HuH-7.5 (cell line): ENCODE measurements at regions not wholly inside any gene's neighbourhood (a gene's known extent, or its start where the extent isn't known, plus 50 kb on each side); places are given as distances from the start of the nearest gene placed in this dataset.
"Not testable (repeated sequence)": the region's sequence is repeated elsewhere in the genome, so short reads cannot be mapped to it uniquely, and the experiment has no call there.

Source experiments
- DNase-seq: peaks from one replicate; pipeline ENCODE4 v3.0.0; 2011; ENCODE audit warnings: low spot score

- DNase-seq, result no peak
These were observed 118.9 kb downstream of the GATA3 start for GRCh38 chr10:8173243-8173865.

- DNase-seq, result no peak
These were observed 119.4 kb downstream of the GATA3 start for GRCh38 chr10:8173866-8174243.

GRCh38 chr10:8174762-8175161 lies 120.3 kb downstream of the GATA3 start:
- no peak for DNase-seq

- not testable (repeated sequence) for DNase-seq
These were observed 123.0 kb downstream of the GATA3 start for GRCh38 chr10:8177526-8177925.

GRCh38 chr10:8179773-8180172 lies 125.3 kb downstream of the GATA3 start:
- not testable (repeated sequence) for DNase-seq

- DNase-seq, result no peak
These were observed 126.0 kb downstream of the GATA3 start for GRCh38 chr10:8180360-8181109.

GRCh38 chr10:8181496-8182157 lies 127.1 kb downstream of the GATA3 start:
- DNase-seq, result no peak

GRCh38 chr10:8182806-8183205 lies 128.3 kb downstream of the GATA3 start:
- DNase-seq, result no peak

- no peak for DNase-seq
These were observed 128.8 kb downstream of the GATA3 start for GRCh38 chr10:8183241-8183704.

GRCh38 chr10:8187171-8187666 lies 132.7 kb downstream of the GATA3 start:
- no peak for DNase-seq

- DNase-seq, result no peak
These were observed 135.0 kb downstream of the GATA3 start for GRCh38 chr10:8189458-8189857.

GRCh38 chr10:8192301-8192700 lies 137.8 kb downstream of the GATA3 start:
- no peak for DNase-seq

GRCh38 chr10:8193546-8193945 lies 139.1 kb downstream of the GATA3 start:
- no peak for DNase-seq

GRCh38 chr10:8194050-8194449 lies 139.6 kb downstream of the GATA3 start:
- DNase-seq, result no peak

- DNase-seq, result no peak
These were observed 152.4 kb downstream of the GATA3 start for GRCh38 chr10:8206882-8207281.

GRCh38 chr10:8211631-8212030 lies 157.1 kb downstream of the GATA3 start:
- no peak for DNase-seq

- no peak for DNase-seq
These were observed 159.2 kb downstream of the GATA3 start for GRCh38 chr10:8213735-8214134.

GRCh38 chr10:8214587-8214986 lies 160.1 kb downstream of the GATA3 start:
- DNase-seq, result no peak

GRCh38 chr10:8216893-8217292 lies 162.4 kb downstream of the GATA3 start:
- DNase-seq, result no peak

GRCh38 chr10:8221451-8221850 lies 167.0 kb downstream of the GATA3 start:
- no peak for DNase-seq

GRCh38 chr10:8224591-8224990 lies 170.1 kb downstream of the GATA3 start:
- DNase-seq, result no peak

- no peak for DNase-seq
These were observed 170.7 kb downstream of the GATA3 start for GRCh38 chr10:8225187-8225586.

- DNase-seq, result no peak
These were observed 172.8 kb downstream of the GATA3 start for GRCh38 chr10:8227246-8227645.
